ENCODE measurements at regions not wholly inside any gene's neighbourhood (a gene's known extent, or its start where the extent isn't known, plus 50 kb on each side); places are given as distances from the start of the nearest gene placed in this dataset.

GRCh38 chr14:22464422-22465142, 124.4 kb downstream of the DAD1 start:
- TF ChIP-seq CTCF (IDR thresholded peaks at IDR 0.05) = no peak
- no peak for TF ChIP-seq POLR2A (IDR thresholded peaks at IDR 0.05)
